ENCODE measurements at regions not wholly inside any gene's neighbourhood (a gene's known extent, or its start where the extent isn't known, plus 50 kb on each side); places are given as distances from the start of the nearest gene placed in this dataset.

DNA sequence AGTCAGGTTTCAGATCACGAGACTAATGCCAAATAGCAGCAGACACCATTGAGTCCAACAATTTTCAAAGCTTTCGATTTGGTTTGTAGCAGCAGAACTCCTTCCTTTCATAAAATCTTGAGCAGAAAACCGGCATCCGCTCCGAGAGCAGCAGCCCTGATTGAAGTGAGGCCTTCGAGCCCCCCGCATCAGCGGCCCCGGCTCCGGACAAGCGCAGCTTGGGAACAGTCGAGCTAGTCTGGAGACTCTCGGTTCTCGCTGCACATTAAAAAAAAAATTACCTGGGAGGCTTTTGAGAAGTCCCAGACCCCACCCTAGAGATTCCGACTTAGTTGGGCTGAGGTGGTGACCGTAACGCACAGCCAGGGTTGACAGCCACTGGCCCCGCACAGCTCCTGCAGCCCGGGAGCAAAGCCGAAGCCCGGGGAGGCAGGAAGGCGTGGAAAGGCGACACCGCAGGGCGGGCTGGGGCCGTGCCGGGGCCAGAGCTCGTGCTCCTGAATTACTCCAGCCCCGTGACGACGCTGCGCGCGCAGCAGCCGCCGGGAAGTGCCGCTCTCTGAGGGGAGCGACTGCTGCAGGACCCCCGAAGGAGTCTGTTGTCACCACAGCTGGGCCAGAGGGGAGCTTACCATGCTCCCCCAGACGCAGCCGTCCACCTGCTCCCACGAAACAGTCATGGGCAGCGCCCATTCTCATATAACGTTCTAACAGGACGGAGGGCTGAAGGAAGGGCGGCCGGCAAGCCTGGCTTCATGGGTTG, 57.8 kb downstream of the SPATA19 start:
- DNase-seq = no peak

GRCh38 chr11:133785795-133786340, 59.4 kb downstream of the SPATA19 start:
- no peak for DNase-seq

DNA sequence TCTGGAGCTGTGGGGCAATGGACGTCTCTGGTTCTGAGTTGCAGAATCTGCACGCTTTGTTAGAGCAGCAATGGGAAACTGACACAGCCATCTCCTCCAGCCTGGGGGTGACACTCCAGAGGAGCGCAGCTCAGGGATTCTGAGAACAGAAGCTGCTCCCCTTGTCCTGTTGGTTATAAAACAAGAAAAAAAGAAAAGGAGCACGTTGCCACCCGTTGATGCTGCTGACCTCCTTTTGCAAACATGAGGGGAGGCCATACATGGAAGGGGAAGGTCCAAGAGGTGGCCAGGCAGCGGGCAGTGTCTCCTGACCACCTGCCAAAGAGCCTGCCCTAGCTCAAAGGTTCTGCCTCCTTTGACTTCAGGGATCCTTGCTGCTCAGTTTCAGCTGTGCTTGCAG, 61.0 kb downstream of the SPATA19 start:
- no peak for DNase-seq

- DNase-seq = no peak
Measured at GRCh38 chr11:133782116-133782725, 63.1 kb downstream of the SPATA19 start.

- no peak for DNase-seq
Measured at GRCh38 chr11:133778161-133778560, 67.2 kb downstream of the SPATA19 start.

GRCh38 chr11:133776671-133777367, 68.5 kb downstream of the SPATA19 start:
- DNase-seq = no peak

DNA sequence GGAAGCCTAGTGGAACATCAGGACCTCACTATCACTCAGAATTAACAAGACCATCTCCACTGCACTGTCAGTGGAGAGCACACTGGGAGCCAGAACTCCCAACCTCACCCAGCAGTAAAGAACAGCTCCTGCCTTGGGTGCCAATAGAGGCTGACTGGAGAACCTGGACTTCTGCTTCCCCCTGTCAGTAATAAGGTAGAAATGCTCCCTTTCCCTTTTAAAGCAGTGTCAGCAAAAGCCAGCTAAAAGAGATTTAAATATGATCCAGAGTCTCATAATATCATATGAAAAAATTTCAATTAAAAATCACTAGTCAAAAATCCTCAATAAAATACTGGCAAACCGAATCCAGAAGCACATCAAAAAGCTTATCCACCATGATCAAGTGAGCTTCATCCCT, 82.8 kb downstream of the SPATA19 start:
- no peak for DNase-seq

GRCh38 chr11:133753150-133753549, 92.2 kb downstream of the SPATA19 start:
- no peak for DNase-seq

DNA sequence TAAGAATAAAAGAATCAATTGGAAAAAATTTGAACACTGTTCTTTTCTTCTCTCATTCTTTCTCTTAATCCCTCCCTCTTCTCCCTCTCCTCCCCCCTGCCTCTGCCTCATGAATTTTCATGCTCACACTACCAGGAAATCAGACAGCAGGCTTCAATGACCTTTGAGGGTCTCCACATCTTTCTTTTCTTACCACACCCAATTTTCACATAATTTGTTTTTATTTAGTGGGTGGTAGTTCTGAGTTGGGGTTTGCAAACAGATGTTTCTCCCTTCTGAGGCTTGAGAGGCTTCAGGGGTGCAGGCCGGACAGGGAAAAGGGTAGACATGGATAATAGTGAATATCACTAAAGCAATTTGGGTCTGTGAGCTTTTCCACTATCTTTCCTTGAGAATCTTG, 95.5 kb downstream of the SPATA19 start:
- no peak for DNase-seq

DNA sequence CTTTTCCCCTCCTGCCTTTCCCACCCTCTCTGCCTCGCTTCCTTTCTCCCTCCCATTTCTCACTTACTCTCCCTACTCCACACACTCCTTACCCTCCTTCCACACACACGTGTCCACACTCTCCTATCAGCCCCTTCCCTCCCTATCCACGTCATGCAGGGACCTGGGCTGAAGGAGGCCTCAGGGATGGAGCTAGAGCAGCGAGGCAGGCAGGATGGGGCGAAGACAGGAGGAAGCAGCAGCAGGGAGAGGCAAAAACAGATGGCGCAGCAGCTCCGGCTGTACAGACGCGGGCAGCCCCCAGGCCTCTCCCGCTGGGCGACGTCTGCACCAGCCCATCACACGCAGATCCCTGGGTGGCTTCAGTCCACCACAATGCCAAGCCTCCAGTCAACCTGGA, 97.9 kb downstream of the SPATA19 start:
- DNase-seq = no peak

DNA sequence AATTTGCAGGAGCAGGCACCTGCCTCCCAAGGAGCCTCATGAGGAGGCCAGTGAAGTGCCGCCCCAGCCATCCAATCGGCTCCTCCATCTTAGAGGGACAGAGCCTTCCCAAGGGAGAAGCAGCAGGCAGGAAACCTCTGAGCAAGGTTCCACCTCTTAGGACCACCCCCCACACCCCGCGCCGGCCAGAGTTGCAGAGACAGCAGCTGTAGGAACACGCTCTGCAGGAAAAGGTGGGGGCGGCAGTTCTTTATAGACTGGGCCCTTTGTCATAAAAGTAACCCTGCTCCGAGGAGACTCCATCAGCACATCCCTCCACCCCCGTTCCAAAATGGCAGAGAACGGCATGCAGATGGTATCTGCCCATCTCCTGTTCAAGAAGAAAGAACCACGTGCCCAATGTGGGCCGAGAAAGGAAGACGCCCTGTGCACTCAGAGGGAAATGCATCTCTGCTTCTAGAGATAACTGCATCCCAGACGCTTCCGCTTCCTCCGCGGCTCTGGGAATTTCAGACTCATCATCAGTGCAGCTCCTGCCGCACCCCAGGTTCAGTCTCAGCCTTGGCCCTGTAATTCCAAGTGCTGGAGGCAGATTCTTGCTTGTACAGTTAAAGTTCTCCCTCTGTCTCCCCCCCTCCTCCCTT, 98.5 kb downstream of the SPATA19 start:
- no peak for DNase-seq

- no peak for DNase-seq
Measured at GRCh38 chr11:133745791-133746190, 99.5 kb downstream of the SPATA19 start.

DNA sequence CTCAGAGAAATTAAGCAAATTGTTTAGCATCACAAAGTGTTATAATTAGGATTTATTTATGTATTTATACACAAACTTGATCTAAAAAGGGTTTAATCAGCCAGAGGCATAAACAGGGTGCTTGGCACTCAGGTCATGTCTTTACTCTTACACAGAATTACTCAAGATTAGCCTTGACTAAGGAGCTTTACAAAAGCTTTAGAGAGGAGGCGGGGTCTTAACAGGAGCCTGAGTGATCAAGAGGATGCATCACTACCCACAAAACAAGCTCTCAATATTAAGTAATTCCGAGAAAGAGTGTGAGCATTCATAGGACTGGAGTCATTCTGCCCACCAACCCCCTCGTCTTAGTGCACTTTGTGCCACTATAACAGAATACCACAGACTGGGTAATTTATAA, 103.0 kb downstream of the SPATA19 start:
- no peak for DNase-seq

- DNase-seq = no peak
Measured at GRCh38 chr11:133740963-133741362, 104.3 kb downstream of the SPATA19 start.

DNA sequence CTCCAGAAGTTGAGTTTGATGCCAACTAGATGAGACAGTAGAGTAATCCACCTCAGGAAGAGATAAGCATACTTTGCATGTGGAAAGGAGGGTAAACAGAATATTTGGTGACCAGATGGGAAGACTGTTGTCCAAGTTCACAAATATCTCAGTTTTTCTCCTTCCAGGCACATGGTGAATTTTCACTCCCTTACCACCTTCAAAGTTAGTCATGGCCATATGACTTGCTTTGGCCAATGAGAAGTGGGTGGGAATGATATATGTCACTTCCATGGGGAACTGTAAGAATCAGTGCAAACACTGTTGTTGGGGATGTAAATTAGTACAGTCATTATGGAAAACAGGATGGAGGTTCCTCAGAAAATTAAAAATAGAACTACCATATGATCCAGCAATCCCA, 105.8 kb downstream of the SPATA19 start:
- DNase-seq = no peak

DNA sequence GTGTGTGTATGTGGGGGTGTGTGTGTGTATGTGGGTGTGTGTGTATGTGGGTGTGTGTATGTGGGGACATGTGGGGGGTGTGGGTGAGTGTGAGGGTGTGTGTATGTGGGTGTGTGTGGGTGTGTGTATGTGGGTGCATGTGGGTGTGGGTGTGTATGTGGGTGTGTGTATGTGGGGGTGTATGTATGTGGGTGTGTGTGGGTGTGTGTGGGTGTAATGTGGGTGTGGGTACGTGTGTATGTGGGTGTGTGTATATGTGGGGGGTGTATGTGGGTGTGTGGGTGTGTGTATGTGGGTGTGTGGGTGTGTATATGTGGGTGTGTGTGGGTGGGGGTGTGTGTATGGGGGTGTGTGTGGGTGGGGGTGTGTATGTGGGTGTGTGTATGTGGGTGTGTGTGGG, 106.7 kb downstream of the SPATA19 start:
- DNase-seq = no peak

DNA sequence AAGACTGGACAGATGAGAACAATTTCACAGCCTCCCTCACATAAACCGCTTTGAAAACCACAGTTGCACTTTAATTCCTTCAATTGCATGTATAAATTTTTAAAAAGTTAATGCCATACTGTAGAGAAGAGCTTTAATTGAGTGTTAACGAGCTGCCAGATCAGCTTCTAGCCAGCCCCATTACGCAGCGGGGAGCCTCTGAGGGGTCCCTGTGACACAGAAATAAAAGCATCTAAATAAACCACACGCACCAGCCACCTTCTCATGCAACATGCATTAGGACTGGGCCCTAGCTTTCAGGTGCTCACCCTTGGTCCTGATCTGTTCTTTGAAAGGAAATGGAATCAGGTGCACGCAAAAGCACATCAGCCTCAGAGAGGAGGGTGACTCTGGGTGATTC, 111.7 kb downstream of the SPATA19 start:
- DNase-seq = no peak

DNA sequence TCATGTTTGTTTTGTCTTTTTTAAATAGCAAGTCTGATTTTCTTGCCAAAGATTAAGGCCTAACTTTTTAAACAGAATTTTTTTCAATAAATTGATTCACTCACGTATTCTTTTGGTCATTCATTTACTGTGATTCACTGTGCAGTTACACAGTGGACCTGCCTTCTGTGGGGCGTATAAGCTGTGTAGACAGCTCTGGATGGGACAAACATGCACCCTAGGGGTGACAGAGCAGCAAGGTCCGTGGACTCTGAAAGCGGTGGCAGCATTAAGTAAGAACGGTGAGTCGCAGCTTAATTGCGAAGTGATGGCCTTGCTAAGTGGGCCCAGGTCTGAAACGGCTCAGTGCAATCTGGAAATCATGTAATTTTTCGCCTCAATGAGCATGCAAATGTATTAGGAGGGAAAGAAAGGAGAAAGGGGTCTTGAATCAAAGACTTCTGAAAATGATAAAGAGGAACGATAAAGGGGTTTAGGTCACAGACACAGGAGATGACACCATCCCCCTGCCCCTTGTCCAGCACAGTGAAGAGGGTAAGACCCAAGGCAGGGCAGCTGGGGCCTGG, 113.1 kb downstream of the SPATA19 start:
- no peak for DNase-seq

DNA sequence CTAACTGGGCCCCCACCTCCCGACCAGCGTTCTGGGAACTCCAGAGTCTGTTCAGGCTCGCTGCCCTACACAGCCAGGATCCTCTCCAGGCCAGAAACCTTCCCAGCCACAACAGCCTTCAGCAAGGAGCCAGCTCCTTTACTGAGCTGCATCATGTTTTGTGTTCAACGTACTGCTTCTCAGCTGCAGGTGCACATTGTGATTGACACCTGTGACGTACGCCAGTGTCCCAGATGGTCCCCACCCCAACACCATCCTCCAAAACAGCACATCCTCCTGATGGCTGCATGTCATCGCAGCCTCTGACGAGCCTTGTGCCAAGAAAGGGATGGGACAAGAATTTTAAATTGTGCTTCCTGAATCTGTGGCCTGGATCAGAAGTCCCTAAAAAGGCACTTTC, 117.5 kb downstream of the SPATA19 start:
- DNase-seq = no peak

DNA sequence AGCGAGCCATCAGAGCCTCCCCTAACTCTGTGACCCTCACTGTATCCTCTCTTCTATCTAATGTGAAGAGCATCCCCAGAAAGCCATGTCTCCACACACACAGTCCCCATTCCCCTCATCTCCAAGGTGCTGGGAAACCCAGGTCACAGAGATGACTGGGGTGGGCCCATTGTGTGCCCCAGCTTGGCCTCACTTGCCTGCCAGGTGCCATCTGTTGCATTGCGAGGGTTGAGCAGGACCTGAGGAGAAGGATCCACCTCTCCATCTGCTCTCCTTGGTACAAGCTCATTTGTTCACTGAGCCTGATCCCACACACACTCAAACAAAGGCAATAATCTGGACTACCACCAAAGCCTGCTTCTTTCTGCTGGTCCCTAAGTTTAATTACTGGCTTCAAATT, 118.8 kb downstream of the SPATA19 start:
- DNase-seq = no peak

DNA sequence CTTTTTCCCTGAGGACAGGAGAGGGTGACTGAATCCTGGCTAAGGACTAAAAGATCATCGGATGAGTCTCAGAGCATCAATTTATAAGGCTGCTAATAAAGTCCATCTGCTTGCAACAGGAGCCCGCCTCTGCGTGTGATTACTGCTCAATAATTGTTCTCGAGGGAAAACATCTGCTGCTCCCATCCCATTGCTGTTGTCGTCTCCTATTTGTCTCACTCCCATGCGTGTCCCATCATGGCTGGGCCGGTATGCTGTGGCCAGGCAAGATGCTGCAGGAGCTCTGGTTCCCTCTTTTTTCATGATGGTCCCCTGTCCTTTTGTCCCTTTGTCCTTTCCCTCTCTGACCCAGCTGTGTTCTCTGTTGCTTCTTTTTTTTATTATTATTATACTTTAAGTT, 121.2 kb downstream of the SPATA19 start:
- no peak for DNase-seq

GRCh38 chr11:133723056-133723455, 122.3 kb downstream of the SPATA19 start:
- no peak for DNase-seq

DNA sequence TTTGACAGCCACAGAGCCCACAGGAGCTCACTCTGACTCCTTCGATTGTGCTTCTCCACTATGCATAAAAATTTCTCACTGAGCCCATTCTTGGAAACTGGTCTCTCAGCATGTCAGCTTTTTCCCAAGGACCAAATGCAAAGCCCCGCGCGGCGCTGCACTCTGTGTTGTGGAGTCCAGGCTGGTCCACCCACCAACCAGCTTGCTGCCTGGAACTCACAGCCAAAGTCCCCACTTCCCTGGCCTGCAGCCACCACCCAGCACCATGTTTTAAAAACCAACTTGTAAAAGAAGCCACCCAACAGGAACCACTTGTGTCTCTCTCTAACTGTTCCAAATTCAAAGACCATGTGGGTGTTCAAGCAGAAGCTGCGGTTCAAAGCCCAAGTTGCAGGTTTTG, 124.4 kb downstream of the SPATA19 start:
- DNase-seq = no peak

All from MV-4-11 (cell line).